NCI-H82 treated with DMSO at 0.1 percent for 48 hours (cell line): ENCODE measurements at regions not wholly inside any gene's neighbourhood (a gene's known extent, or its start where the extent isn't known, plus 50 kb on each side); places are given as distances from the start of the nearest gene placed in this dataset.
"Not testable (repeated sequence)": the region's sequence is repeated elsewhere in the genome, so short reads cannot be mapped to it uniquely, and the experiment has no call there.

ENCODE experiments used
- DNase-seq: peaks from one replicate; lab custom pipeline; 2025; ENCODE audit not compliant: unreplicated experiment; lab: John Stamatoyannopoulos, UW

DNA sequence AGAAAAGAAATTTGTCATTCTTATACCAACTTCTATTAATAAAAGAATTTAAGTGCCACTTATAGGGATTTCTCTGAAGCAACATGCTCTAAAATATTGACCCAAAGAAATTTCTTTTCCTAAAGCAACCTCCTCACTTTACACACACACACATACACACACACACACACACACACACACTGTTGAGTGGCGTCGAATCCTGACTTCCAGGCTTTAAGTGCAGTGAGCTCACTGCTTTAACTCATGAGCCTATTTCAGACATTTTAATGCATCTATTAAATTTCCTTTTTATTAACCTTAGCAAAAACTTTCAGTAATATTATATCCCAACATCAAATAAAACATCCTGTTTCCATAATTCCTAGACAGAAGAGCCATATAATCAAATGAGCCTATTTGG lies 229.1 kb upstream of the ACVR2A start:
- DNase-seq, result no peak

GRCh38 chr2:147614979-147615470 lies 229.8 kb upstream of the ACVR2A start:
- no peak for DNase-seq

- DNase-seq, result no peak
Measured at GRCh38 chr2:147614471-147614870, 230.4 kb upstream of the ACVR2A start.

DNA sequence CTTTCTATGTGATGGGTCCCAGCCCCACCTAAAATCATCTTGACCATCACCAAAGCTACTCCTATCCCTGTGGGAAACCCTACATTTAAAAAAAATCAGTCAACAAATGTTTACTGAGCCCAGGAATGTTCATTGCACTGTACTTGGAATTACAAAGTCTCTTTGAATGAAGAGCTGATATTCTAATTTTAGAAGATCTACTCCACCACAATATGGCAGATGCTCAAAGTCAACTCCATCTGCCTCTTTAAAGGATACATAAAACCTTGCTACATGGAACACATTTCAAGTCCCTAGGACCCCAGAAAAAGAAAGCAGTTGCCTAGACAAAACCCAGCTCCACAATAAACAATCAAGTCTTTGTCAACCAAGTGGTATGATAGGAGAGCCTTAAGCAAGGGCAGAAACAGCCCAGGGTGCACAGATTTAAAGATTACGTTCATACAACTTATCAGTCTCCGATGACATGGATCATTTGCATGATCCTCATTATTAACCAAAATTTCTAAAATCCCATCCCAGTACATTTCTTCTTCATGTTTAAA lies 234.3 kb upstream of the ACVR2A start:
- no peak for DNase-seq

GRCh38 chr2:147609301-147609700 lies 235.5 kb upstream of the ACVR2A start:
- no peak for DNase-seq

- DNase-seq, result no peak
Measured at GRCh38 chr2:147607379-147607778, 237.4 kb upstream of the ACVR2A start.

GRCh38 chr2:147603876-147604275 lies 241.0 kb upstream of the ACVR2A start:
- no peak for DNase-seq

DNA sequence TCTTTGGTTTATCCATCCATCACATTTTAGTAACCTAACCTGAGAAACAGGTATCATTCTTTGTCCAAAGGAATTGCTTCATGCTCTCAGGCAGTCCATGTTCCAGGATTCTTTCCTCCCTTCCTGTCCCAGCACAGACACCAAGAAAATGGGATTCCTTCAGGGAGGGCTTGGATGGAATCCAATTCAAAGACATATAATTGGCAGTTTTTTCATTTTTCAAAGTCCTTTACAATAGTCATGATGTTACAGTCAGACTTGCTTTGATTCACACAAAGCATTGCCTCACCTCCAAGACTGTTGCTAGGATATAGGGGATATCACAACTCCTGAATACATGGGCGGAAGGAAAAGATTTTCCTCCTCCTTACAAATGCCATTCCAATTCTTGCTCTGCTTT lies 241.4 kb upstream of the ACVR2A start:
- DNase-seq, result no peak

GRCh38 chr2:147600646-147601045 lies 244.2 kb upstream of the ACVR2A start:
- no peak for DNase-seq

DNA sequence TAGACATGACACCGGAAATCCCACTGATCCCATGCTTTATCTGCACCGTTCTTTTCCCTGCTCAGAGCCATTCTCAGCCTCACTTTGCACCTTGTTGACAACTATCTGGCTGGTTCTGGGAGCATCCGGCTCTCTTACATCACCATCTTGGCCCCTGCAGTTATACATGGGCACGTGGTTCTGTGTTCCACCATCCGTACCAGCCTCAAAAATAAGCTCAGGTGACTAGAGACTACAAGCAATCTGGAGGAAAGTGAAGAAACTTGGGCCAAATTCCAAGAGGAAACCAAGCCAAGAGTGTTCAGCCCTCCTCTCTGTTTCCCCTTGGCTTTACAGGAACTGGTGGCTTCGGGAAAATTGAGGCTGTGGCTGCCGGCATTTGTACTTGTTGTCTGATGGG lies 244.6 kb upstream of the ACVR2A start:
- no peak for DNase-seq

- no peak for DNase-seq
Measured at GRCh38 chr2:147595200-147595599, 249.6 kb upstream of the ACVR2A start.

GRCh38 chr2:147594038-147594437 lies 250.8 kb upstream of the ACVR2A start:
- DNase-seq, result peak; percentile 93

GRCh38 chr2:147592784-147593183 lies 252.0 kb upstream of the ACVR2A start:
- not testable (repeated sequence) for DNase-seq

GRCh38 chr2:147589127-147589526 lies 255.7 kb upstream of the ACVR2A start:
- no peak for DNase-seq

DNA sequence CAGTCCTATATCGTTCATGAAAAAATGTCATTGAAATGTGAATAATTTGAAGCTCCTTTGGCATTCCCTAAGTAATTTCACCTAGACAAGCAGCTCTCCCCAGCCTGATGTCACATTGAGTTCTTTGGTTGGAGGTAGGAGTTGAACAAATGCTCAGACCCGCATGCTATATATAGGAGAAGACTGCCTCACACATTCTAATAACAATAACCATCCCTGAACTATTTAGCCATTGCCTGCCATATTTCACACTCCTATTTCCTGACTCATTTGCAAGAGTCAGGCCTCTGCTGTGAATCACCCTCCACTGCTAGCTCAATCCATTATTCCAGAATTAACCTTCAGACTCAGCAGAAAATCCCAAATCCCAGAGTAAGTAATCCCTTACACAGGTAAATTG lies 256.6 kb upstream of the ACVR2A start:
- DNase-seq, result no peak

DNA sequence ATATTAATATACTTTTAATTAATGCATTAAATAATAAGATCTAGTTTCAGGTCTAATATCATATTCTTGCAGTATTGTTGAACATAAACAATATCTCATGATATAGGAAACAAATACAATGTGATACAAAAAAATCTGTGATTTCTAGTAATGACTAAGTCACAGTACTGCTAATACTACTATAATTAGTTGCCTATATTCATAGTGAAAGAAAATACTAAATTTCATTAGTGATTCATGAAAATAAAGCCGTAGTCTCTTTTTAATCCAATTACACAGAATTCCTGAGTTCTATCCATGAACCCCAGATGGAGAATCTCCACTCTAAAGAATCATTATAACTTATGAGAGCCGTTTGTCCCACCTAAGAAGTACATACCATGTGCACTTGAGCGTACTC lies 266.3 kb upstream of the ACVR2A start:
- peak; percentile 58 for DNase-seq

- no peak for DNase-seq
Measured at GRCh38 chr2:147577998-147578380, 266.8 kb upstream of the ACVR2A start.

DNA sequence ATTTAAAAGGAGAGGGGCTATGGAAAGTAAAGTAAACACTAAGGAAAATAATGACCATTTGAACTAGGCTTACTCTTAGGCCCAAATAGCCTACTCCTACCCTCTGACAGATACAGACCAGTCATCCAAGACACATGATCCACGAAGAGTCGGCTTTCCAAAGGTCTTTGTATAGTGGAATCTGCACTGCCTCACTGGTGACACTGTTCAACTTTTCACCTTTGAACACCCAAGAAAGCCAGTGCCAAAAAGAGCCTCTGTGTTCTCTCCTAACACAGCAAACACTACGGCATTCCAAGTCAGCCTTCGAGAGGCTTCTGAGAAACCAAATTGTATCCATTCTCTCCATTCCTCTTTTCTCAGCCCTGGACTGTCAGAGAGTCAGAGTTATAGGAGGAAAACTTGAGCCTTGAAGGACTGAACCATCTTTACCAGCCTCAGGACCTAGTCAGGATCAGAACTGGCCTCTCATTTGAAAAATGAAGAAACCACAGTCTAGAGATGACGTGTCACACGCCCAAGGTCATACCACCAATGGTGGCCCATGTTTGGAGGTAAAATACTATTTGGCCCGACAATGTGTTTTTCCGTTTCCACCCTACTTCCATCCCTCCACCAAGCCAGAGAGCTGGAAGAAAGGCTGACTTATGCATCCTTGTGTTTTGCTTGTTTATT lies 267.4 kb upstream of the ACVR2A start:
- no peak for DNase-seq

DNA sequence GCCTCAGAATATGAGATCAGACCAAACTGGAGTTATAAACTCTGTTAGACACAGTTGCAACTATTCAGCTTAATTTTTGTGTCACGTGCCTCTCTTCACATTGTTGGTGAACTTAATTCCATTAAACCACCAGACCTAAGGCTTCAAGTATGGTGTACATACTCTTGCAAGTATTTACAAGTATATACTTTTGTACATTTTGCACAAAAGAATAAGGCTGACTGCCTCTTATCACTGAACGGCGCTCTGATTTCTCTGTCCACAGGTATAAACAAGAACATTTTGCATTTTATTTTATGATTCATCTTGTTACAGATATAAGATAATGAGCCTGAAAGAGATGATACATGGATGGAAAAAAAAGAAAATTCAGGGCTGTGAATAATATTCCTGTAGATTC lies 269.7 kb upstream of the ACVR2A start:
- no peak for DNase-seq

DNA sequence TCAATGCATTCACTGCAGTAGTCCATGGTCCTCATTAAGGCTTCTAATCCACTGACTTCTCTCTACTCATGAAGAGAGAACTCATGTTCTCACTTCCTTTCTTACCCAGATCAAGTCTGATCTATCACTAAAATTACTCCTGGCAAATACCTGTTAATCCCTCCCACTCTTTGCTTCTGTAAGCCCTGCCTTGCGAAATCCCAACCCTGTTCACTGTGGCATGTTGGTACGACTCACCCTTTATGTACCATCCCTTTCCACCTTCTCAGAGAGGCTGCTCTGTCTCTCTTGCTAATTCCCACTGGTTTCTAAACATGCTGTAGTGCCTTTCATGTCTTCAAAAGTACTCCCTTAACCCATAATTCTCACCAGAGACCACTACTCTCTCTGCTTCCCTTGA lies 272.2 kb upstream of the ACVR2A start:
- DNase-seq, result no peak

GRCh38 chr2:147569426-147569825 lies 275.4 kb upstream of the ACVR2A start:
- no peak for DNase-seq

DNA sequence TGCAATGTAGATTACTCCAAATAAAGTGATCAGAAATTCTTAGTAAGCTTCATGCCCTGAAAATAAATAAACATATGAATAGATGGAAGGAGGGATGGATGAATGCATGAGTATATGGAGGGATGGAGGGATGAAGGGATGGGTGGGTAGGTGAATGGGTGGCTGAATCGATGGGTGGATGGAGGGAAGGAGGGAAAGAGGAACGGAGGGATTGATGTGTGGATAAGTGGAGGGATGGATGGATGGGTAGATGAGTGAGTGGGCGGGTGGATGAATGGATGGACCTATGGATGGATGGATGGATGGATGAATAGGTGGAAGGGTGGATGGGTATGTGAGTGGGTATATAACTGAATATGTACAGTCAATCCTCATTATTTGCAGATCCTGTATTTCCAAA lies 276.7 kb upstream of the ACVR2A start:
- no peak for DNase-seq

DNA sequence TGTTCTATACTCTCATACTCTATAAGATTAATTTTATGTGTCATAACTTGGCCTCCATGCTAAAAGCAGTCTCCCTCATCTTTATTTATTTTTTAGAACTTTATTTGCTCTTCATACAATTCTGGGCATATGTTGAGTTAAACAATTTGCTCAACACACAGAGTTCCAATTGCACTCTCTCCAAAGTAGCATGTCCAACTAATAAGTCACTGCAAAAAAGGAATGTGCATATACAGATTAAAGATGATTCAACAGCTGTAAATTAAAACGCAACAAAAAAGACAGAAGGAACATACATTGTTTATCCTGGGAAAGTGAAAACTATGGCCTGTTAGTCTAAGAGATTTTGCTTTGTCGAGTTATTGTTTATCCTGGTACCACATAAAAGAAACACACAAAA lies 277.7 kb upstream of the ACVR2A start:
- DNase-seq, result no peak
